ENCODE measurements at regions not wholly inside any gene's neighbourhood (a gene's known extent, or its start where the extent isn't known, plus 50 kb on each side); places are given as distances from the start of the nearest gene placed in this dataset.

- SMC1A ChIA-PET (ENCODE audit: uncharacterized antibody, unreplicated experiment) = interaction anchor here (1.0 kb wide), 2 partner anchors 11 to 37 kb away, joined by 3 read pairs; no protein-coding TSS in a partner anchor
- TF ChIP-seq BCL11A (IDR thresholded peaks at IDR 0.05; ENCODE audit: low read depth, low read length) (no peak), IRF4 (IDR thresholded peaks at IDR 0.05; ENCODE audit: low read depth, low read length) (no peak), PAX5 (IDR thresholded peaks at IDR 0.05; ENCODE audit: borderline replicate concordance, low read depth, low read length) (no peak), TBL1XR1 (IDR thresholded peaks at IDR 0.05; ENCODE audit: low read depth, low read length) (no peak), IKZF2 (IDR thresholded peaks at IDR 0.05) (no peak), STAT1 (conservative IDR thresholded peaks at IDR 0.05) (no peak), ZNF592 (IDR thresholded peaks at IDR 0.05) (no peak), NFYA (IDR thresholded peaks at IDR 0.05; ENCODE audit: borderline replicate concordance, low read depth, low read length) (no peak), MXI1 (IDR thresholded peaks at IDR 0.05; ENCODE audit: low read depth, low read length) (no peak), RELA (IDR thresholded peaks at IDR 0.05; ENCODE audit: borderline replicate concordance, partially characterized antibody) (no peak)
- Histone ChIP-seq H3K36me3 (ENCODE audit: control insufficient read depth in 2 of 2, insufficient read depth in 2 of 2, low read length in 1 of 2) (no peaks in the 10 kb centered on the region), H3K79me2 (ENCODE audit: control insufficient read depth, insufficient read depth, low read length) (no peaks in the 10 kb centered on the region), H3K27ac (ENCODE audit: control insufficient read depth, insufficient read depth) (no peak overlapping the region), H3K9me3 (replicated peaks; ENCODE audit: control insufficient read depth, insufficient read depth, low read length) (no peaks in the 10 kb centered on the region), H3K4me3 (no peak overlapping the region), H2AFZ (ENCODE audit: control insufficient read depth, low read depth, low read length) (no peak overlapping the region), H3K4me2 (ENCODE audit: control insufficient read depth, insufficient read depth) (no peak overlapping the region), H4K20me1 (ENCODE audit: control insufficient read depth, insufficient read depth) (no peaks in the 10 kb centered on the region), H3K9ac (ENCODE audit: control insufficient read depth, insufficient read depth, low read length) (no peak overlapping the region), H3K27me3 (replicated peaks in 1 of 2; ENCODE audit: control insufficient read depth in 2 of 2, insufficient read depth in 2 of 2, low read length in 1 of 2) (no peaks in the 10 kb centered on the region), H3K4me1 (ENCODE audit: control insufficient read depth, insufficient read depth, low read length) (no peaks in the 10 kb centered on the region)
- BruUV-seq (replicated peaks) = no TSS peak
- intact Hi-C loops (cut with micrococcal nuclease; ENCODE audit: unreplicated experiment) (no loop called here), in situ Hi-C loops (cut with MboI) (no loop called here)
- RAD21 ChIA-PET (ENCODE audit: unreplicated experiment) = no interaction called here
- CTCF ChIA-PET = interaction anchor here (1.1 kb wide), 1 partner anchor 341 kb away, joined by 3 read pairs; no protein-coding TSS in a partner anchor
- no peak for DNase-seq (ENCODE audit: low read depth, low spot score)
- POLR2A ChIA-PET = no interaction called here
- ATAC-seq = no peak
- no peak for FAIRE-seq
Observed at GRCh38 chr7:115505136-115505535, 525.4 kb downstream of the TFEC start.
